ENCODE measurements at regions not wholly inside any gene's neighbourhood (a gene's known extent, or its start where the extent isn't known, plus 50 kb on each side); places are given as distances from the start of the nearest gene placed in this dataset.
A peak's percentile ranks its signal among the peaks of the same experiment; 100 is the strongest.

GRCh38 chr1:195898924-195899323 lies 709.3 kb downstream of the KCNT2 start (continued):
- TF ChIP-seq KLF13 (tag; IDR thresholded peaks at IDR 0.05; ENCODE audit: borderline replicate concordance, low read depth) (no peak), HDAC2 (IDR thresholded peaks at IDR 0.05) (peak; percentile 44; the same call in 1 of the 2 replicates), ZNF318 (IDR thresholded peaks at IDR 0.05; ENCODE audit: borderline replicate concordance in 1 of 2, low read depth in 1 of 2) (no peak), HOXB6 (CRISPR knock-in tag; IDR thresholded peaks at IDR 0.05; ENCODE audit: borderline replicate concordance) (no peak), KLF16 (IDR thresholded peaks at IDR 0.05) (peak; percentile 94), NONO (IDR thresholded peaks at IDR 0.05; ENCODE audit: low read depth in 2 of 2, low read length in 1 of 2) (peak in 1 of 2 experiments; percentile 49; a peak in 1 of 4 replicates), BHLHE40 (IDR thresholded peaks at IDR 0.05; ENCODE audit: low read length) (peak; percentile 56; the same call in 1 of the 2 replicates), HOMEZ (CRISPR knock-in tag; IDR thresholded peaks at IDR 0.05) (no peak), ZMIZ1 (IDR thresholded peaks at IDR 0.05; ENCODE audit: low read depth in 2 of 2, low read length in 2 of 2) (peak in 1 of 2 experiments; percentile 73; a peak in 2 of 4 replicates), HMGN3 (IDR thresholded peaks at IDR 0.05; ENCODE audit: borderline replicate concordance, extremely low read depth, insufficient read length, low read depth, low read length) (peak; percentile 33)
- TF ChIP-seq, protein P1, sequence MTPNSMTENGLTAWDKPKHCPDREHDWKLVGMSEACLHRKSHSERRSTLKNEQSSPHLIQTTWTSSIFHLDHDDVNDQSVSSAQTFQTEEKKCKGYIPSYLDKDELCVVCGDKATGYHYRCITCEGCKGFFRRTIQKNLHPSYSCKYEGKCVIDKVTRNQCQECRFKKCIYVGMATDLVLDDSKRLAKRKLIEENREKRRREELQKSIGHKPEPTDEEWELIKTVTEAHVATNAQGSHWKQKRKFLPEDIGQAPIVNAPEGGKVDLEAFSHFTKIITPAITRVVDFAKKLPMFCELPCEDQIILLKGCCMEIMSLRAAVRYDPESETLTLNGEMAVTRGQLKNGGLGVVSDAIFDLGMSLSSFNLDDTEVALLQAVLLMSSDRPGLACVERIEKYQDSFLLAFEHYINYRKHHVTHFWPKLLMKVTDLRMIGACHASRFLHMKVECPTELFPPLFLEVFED (CRISPR knock-in tag; conservative IDR thresholded peaks at IDR 0.05) = no peak

All from K562 (cell line).